ENCODE measurements at regions not wholly inside any gene's neighbourhood (a gene's known extent, or its start where the extent isn't known, plus 50 kb on each side); places are given as distances from the start of the nearest gene placed in this dataset.

- no peak for DNase-seq (ENCODE audit: low read depth)
These were observed 234.8 kb upstream of the WWC1 start for GRCh38 chr5:168056499-168057182.

- no peak for DNase-seq (ENCODE audit: low read depth)
These were observed 233.5 kb upstream of the WWC1 start for GRCh38 chr5:168057905-168058304.

GRCh38 chr5:168059131-168059530 lies 232.3 kb upstream of the WWC1 start:
- DNase-seq (ENCODE audit: low read depth): no peak

DNA sequence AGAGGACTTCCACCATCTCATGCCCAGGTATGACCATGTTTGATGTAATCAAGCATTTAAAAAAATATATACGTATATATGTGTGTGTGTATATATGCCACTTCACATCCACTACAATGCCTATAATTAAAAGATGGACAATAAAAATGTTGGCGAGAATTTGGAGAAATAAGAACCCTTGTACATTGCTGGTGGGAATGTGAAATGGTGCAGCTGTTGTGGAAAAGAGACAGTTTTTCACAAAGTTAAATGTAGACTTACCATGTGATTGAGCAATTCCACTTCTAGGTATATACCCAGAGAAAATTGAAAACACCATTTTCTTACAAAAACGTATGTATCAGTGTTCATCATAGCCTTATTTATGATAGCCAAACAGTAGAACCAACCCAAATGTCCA lies 229.2 kb upstream of the WWC1 start:
- no peak for DNase-seq (ENCODE audit: low read depth)

- DNase-seq (ENCODE audit: low read depth): no peak
These were observed 227.0 kb upstream of the WWC1 start for GRCh38 chr5:168064457-168064856.

DNA sequence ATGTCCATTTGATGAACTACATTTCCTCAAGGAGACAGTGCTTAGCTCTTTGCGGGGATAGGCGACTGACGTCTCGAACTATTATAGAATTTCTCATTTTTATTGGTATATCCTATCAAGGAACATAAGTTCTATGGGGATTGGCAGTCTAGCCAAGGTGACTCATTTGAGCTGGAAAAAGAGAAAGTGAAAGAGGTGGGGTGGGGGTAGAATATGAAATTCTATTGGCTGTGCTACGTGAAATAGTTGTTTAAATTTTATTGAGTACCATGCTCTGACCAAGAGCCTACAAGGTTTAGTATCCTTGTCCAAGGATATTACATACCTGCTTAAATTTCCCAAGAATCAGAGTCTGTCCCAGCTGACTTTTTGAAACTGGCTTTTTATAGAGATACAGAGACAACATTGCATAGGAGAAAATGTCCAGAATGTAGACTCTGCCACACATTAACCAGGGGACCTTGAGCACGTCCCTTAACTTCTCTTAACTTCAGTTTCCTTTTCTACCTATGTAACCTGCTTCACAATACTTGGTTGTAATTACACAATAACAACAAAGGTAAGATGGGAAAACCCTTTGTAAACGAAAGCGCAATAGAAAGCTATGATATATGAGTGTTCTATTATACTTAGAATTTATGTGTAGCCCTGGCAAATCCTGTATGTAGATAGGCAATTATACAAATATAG lies 226.4 kb upstream of the WWC1 start:
- DNase-seq (ENCODE audit: low read depth): no peak

- DNase-seq (ENCODE audit: low read depth): no peak
These were observed 224.8 kb upstream of the WWC1 start for GRCh38 chr5:168066536-168067208.

DNA sequence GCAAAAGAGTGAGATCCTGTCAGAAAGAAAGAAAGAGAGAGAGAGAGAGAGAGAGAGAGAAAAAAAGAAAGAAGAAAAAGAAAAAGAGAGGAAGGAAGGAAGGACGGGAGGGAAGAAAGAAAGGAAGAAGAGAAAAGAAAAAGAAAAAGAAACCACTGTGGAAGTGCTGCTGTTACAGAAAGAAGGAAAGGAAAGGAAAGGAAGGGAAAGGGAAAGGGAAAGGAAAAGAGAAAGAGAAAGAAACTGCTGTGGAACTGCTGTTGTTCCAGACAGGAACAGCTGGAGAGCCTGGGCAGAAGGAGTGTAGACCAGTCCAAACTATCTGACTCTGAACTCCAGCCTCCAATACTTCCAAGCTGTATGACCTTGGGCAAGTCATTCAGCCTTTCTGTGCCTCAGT lies 220.7 kb upstream of the WWC1 start:
- no peak for DNase-seq (ENCODE audit: low read depth)

DNA sequence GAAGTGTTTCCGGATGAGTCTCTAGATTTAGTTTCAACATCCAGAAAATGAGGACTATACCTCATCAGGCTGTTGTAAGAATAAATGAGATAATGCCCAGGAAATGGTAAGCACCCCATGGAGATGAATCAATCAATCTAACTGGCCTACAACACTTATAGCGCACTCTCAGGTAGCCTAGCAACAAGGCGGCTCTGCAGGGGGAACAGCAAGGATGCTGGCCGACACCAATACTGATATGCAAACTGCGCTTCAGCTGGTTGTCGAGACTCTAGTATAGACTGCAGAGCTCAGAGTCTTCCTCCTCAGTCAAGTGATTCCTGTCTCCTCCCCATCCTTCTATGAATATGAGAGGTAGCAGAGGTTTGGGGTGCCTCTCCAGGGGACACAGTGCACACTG lies 218.8 kb upstream of the WWC1 start:
- no peak for DNase-seq (ENCODE audit: low read depth)

DNA sequence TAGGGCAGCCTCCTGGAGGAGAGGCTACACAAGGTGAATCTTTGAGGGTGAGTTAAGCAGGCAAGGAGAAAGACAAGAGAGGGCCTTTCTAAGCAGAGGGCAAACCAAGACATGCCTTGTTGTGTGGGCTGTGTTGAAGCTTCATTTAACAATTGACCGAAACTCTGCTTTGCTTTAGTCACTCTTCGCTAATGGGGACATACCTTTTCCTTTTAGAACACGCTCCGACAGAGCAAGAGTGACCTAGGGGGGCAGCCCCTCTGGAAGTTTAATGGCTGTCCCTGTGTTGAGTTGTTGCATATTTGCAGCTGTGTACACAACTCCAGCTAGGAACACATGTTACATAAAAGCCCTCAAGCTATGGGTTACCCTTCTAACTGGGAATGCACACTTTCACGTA lies 218.1 kb upstream of the WWC1 start:
- no peak for DNase-seq (ENCODE audit: low read depth)

- DNase-seq (ENCODE audit: low read depth): no peak
These were observed 217.2 kb upstream of the WWC1 start for GRCh38 chr5:168073991-168074800.

DNA sequence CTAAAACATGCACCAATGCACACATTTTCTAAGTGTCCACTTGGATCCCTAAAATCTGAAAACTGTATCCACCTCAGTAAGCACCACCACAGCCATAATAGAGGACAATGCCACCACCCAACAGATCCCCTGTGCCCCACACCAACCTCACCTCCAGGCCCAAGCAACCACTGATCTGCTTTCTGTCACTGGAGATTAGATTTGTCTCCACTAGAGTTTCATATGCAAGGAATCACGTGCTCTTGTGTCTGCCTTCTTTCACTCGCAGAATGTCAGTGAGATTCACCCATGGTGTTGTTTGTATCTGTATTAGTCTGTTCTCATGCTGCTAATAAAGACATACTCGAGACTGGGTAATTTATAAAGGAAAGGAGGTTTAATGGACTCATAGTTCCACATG lies 216.1 kb upstream of the WWC1 start:
- DNase-seq (ENCODE audit: low read depth): no peak

GRCh38 chr5:168076561-168076991 lies 214.9 kb upstream of the WWC1 start:
- DNase-seq (ENCODE audit: low read depth): peak; percentile 2

DNA sequence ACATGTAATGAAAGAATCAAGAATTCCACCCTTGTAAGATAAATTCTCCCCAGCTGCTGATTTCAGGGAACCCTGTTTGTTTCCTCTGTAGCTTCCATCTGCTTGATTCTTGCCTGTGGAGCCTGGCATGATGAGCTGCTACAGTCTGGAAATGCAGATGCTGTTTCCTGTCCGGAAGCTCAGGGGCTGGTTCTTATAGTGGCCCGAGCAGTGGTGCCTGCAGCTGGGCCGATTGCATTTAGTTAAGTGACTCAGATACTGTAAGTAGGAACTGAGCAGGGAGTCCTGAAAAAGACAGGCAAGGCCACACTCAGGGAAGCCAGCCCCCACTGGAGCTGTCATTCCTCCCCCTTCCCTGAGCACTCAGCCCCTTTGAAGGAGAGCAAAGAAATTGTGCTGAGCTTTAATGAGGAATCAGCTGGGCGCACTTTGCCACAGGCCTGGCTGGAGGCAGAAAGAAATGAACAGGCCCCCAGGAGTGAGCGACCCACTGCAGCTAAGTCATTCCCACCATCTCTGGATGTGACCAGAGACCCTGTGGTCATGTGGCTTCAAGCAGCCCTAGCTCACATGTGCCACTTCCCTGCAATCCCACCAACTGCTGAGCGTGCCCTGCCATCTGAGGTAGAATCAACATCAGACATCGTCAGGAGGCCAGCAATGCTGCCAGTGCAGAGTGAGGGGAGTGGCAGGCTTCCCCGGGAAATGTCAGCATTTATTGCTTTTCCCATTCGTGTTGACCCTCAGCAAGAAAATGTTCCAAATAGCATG lies 206.0 kb upstream of the WWC1 start:
- DNase-seq (ENCODE audit: low read depth): no peak

GRCh38 chr5:168086104-168086610 lies 205.3 kb upstream of the WWC1 start:
- no peak for DNase-seq (ENCODE audit: low read depth)

- no peak for DNase-seq (ENCODE audit: low read depth)
These were observed 204.7 kb upstream of the WWC1 start for GRCh38 chr5:168086746-168087145.

GRCh38 chr5:168088410-168089173 lies 202.9 kb upstream of the WWC1 start:
- no peak for DNase-seq (ENCODE audit: low read depth)

DNA sequence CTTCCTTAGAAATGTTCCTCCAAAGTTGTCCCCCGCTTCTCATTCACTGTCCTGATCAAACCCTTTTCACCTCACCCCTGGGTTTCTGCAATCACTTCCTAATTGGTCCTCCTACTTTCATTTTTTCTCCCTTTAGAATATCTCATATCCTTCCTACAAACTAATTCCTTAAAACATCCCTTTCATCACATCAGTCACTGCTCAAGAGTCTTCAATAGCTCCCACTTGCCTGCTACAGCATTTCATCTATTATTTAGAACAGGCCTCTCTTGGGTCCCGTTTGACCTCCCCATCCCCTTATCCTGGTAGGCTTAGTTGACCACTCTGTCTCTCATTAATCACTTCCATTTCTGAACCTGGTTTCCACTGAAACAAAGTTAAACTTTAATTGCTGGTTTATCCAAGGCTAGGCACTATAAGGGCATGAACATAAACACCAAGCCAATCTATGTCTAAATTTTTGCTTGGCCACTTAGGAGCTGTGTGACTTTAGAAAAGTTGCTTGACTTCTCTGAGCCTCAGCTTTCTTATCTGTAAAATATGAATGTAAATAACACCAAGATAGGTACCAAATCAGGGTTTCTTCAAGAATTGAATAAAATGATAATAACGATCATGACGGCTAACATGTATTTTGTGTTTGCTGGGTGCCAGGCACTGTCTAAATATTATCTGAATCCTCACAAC lies 202.1 kb upstream of the WWC1 start:
- DNase-seq (ENCODE audit: low read depth): no peak

GRCh38 chr5:168092209-168093185 lies 198.9 kb upstream of the WWC1 start:
- DNase-seq (ENCODE audit: low read depth): no peak

Data from fibroblast of gingiva (primary cell).